Caco-2 (cell line): ENCODE measurements at regions not wholly inside any gene's neighbourhood (a gene's known extent, or its start where the extent isn't known, plus 50 kb on each side); places are given as distances from the start of the nearest gene placed in this dataset.

ENCODE experiments used
- BruUV-seq: library from RNA; stranded (reverse); fragments of 400-500 nt; replicated peaks from 2 replicates; lab custom pipeline; 2021; lab: Mats Ljungman, UMichigan
- CTCF ChIA-PET: fragments of 300-600 bp; sonication (Branson Sonifier 250); formaldehyde crosslinking; loops from one replicate; lab custom pipeline; 2022; ENCODE audit warnings: antibody characterized with exemption; lab: Charles Lee
- POLR2A ChIA-PET: fragments of 300-600 bp; sonication (Branson Sonifier 250); formaldehyde crosslinking; loops from one replicate; lab custom pipeline; 2022; ENCODE audit warnings: antibody characterized with exemption; lab: Charles Lee
- DNase-seq, 2 experiments: peaks; one replicate each; pipeline versions ENCODE4 v3.0.0 to v3.0.0-alpha.2; 2020 to 2022
- H3K27me3 ChIP-seq: replicated peaks from 2 replicates; pipeline ENCODE4 v1.6.0; 2011; ENCODE audit warnings: low read length; ENCODE audit not compliant: control insufficient read depth, insufficient read depth
- H3K36me3 ChIP-seq: 2 replicates; pipeline ENCODE4 v1.5.1; 2011; ENCODE audit warnings: low read length; ENCODE audit not compliant: control insufficient read depth, insufficient read depth
- H3K4me1 ChIP-seq: fragments of 250-450 bp; sonication (Bioruptor Pico); 2 replicates; pipeline ENCODE4 v1.5.1; 2020; ENCODE audit warnings: mild to moderate bottlenecking
- H3K4me3 ChIP-seq: 2 replicates; pipeline ENCODE4 v1.5.1; 2011; ENCODE audit warnings: low read depth, mild to moderate bottlenecking, control low read depth, low read length
- H3K9me3 ChIP-seq: fragments of 250-450 bp; sonication (Bioruptor Pico); 2 replicates; pipeline ENCODE4 v1.5.1; 2020; ENCODE audit warnings: mild to moderate bottlenecking, moderate library complexity
- H3K27ac Mint-ChIP-seq: one replicate; pipeline ENCODE4 v1.8.0; 2022; ENCODE audit warnings: mixed read lengths; ENCODE audit not compliant: unreplicated experiment
- H3K27me3 Mint-ChIP-seq: one replicate; pipeline ENCODE4 v1.8.0; 2022; ENCODE audit warnings: mixed read lengths; ENCODE audit not compliant: insufficient read depth, unreplicated experiment
- H3K36me3 Mint-ChIP-seq: one replicate; pipeline ENCODE4 v1.8.0; 2022; ENCODE audit warnings: mild to moderate bottlenecking, mixed read lengths; ENCODE audit not compliant: insufficient read depth, unreplicated experiment
- H3K4me1 Mint-ChIP-seq: one replicate; pipeline ENCODE4 v1.8.0; 2022; ENCODE audit warnings: low read depth, mixed read lengths; ENCODE audit not compliant: unreplicated experiment
- H3K4me3 Mint-ChIP-seq: one replicate; pipeline ENCODE4 v1.8.0; 2022; ENCODE audit warnings: mild to moderate bottlenecking, moderate library complexity, mixed read lengths; ENCODE audit not compliant: unreplicated experiment
- H3K9me3 Mint-ChIP-seq: one replicate; pipeline ENCODE4 v1.8.0; 2022; ENCODE audit warnings: mixed read lengths; ENCODE audit not compliant: unreplicated experiment
- intact Hi-C: fragments of 100-400 bp; cut with micrococcal nuclease; formaldehyde crosslinking; loops from one replicate; pipeline ENCODE4 v1.10.0; 2022; ENCODE audit not compliant: unreplicated experiment
- TF ChIP-seq, protein P1 (sequence below), 2 experiments: fragments of 200-600 bp in 1 of 2; IDR thresholded peaks; 1 replicate in 1 of 2; 2 replicates in 1 of 2; pipeline versions ENCODE4 v1.5.1 to v1.8.0; 2011 to 2022; ENCODE audit warnings: antibody characterized with exemption in 1 of 2, control low read depth in 1 of 2, inconsistent platforms in 1 of 2, low read depth in 1 of 2, low read length in 1 of 2, mild to moderate bottlenecking in 1 of 2, moderate library complexity in 1 of 2; ENCODE audit not compliant: insufficient read depth in 1 of 2, severe bottlenecking in 1 of 2, unreplicated experiment in 1 of 2

DNA sequence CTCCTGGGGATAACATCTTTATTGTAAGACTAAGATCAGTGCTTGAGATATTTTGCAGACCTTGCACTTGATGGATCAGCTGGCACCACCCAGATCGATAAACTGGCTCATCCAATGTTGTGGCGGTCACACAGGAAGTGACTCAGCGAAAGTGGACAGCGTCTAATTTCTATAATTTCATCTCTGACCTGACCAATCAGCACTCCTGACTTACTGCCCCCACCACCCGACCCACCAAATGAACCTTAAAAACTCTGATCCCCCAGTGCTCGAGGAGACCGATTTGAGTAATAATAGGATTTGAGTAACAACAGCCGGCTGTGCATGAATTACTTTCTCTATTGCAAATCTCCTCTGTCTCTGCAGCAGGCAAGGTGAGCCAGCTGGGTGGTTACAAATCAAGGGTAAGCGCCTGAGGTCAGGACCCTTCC is 62.7 kb upstream of the RNU6-1 start:
- Mint-ChIP-seq H3K27ac (no peak overlapping the region), H3K36me3 (no peaks in the 10 kb centered on the region), H3K27me3 (no peaks in the 10 kb centered on the region), H3K9me3 (peaks cover 20% of the 10 kb centered on the region), H3K4me3 (no peak overlapping the region), H3K4me1 (peaks cover 10% of the 10 kb centered on the region)
- TF ChIP-seq, protein P1, sequence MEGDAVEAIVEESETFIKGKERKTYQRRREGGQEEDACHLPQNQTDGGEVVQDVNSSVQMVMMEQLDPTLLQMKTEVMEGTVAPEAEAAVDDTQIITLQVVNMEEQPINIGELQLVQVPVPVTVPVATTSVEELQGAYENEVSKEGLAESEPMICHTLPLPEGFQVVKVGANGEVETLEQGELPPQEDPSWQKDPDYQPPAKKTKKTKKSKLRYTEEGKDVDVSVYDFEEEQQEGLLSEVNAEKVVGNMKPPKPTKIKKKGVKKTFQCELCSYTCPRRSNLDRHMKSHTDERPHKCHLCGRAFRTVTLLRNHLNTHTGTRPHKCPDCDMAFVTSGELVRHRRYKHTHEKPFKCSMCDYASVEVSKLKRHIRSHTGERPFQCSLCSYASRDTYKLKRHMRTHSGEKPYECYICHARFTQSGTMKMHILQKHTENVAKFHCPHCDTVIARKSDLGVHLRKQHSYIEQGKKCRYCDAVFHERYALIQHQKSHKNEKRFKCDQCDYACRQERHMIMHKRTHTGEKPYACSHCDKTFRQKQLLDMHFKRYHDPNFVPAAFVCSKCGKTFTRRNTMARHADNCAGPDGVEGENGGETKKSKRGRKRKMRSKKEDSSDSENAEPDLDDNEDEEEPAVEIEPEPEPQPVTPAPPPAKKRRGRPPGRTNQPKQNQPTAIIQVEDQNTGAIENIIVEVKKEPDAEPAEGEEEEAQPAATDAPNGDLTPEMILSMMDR (IDR thresholded peaks at IDR 0.05; ENCODE audit: insufficient read depth in 1 of 2, low read depth in 1 of 2, low read length in 1 of 2, severe bottlenecking in 1 of 2, unreplicated experiment in 1 of 2): no peak
- intact Hi-C loops: no loop called here
- Histone ChIP-seq H3K36me3 (no peaks in the 10 kb centered on the region), H3K9me3 (no peaks in the 10 kb centered on the region), H3K4me3 (no peak overlapping the region), H3K27me3 (no peaks in the 10 kb centered on the region), H3K4me1 (peaks cover 10% of the 10 kb centered on the region)
- no peak for DNase-seq
- POLR2A ChIA-PET: interaction anchor here (0.9 kb wide), 1 partner anchor 13 kb away, joined by 3 read pairs; no protein-coding TSS in a partner anchor
- CTCF ChIA-PET: no interaction called here
- BruUV-seq: no TSS peak

DNA sequence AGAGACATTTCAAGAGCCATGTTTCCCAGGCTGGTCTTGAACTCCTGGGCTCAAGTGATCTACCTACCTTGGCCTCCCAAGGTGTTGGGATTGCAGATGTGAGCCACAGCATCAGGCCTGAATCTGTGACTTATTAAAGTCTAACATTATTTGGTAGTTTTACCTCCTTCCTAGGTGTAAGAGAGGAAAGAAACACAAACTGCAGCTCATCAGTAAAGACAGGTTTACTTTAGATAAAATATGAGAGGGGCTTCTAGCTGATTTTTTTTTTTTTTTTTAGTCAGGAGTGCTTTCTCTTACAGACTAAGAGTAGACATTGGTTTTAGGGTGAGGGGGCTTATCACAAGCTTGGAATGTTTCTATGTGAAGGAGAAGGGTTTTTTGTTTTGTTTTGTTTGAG is 63.9 kb upstream of the RNU6-1 start:
- intact Hi-C loops: no loop called here
- H3K4me3 Mint-ChIP-seq: no peak overlapping the region
- BruUV-seq: no TSS peak
- H3K9me3 Mint-ChIP-seq: peaks cover 20% of the 10 kb centered on the region
- H3K9me3 ChIP-seq: peaks cover under 1% of the 10 kb centered on the region; the same call in 1 of the 2 replicates
- ChIA-PET POLR2A (interaction anchor here (0.9 kb wide), 1 partner anchor 11 kb away, joined by 3 read pairs; no protein-coding TSS in a partner anchor), CTCF (no interaction called here)
- DNase-seq: no peak
- TF ChIP-seq, protein P1 (IDR thresholded peaks at IDR 0.05; ENCODE audit: insufficient read depth in 1 of 2, low read depth in 1 of 2, low read length in 1 of 2, severe bottlenecking in 1 of 2, unreplicated experiment in 1 of 2): no peak
- no peaks in the 10 kb centered on the region for H3K27me3 Mint-ChIP-seq
- no peak overlapping the region for H3K27ac Mint-ChIP-seq
- no peaks in the 10 kb centered on the region for H3K36me3 Mint-ChIP-seq
- H3K27me3 ChIP-seq: no peaks in the 10 kb centered on the region
- H3K4me3 ChIP-seq: no peak overlapping the region
- no peaks in the 10 kb centered on the region for H3K36me3 ChIP-seq
- H3K4me1 Mint-ChIP-seq: peaks cover 10% of the 10 kb centered on the region
- H3K4me1 ChIP-seq: peaks cover 10% of the 10 kb centered on the region

DNA sequence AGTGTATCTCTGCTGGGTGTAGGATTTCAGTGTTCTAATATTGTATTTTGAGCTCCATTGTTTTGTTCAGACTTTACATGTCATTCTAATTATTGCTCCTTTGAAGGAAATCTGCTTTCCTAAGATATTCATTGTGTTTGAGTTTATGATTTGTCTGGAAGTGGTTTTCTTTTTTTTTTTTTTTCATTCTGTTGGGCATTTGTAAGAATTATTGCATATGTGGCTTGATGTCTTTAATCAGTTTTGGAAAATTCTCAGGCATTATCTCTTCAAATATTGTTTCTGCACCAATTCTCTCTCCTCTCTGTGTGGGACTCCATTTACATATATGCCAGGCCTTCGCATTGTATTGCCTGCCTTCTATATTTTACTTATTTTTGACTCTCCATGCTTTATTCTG is 65.8 kb upstream of the RNU6-1 start:
- Histone ChIP-seq H3K4me3 (no peak overlapping the region), H3K9me3 (peaks cover 14% of the 10 kb centered on the region), H3K4me1 (peaks cover 10% of the 10 kb centered on the region), H3K27me3 (no peaks in the 10 kb centered on the region), H3K36me3 (no peaks in the 10 kb centered on the region)
- Mint-ChIP-seq H3K27me3 (no peaks in the 10 kb centered on the region), H3K4me3 (no peak overlapping the region), H3K4me1 (peaks cover 10% of the 10 kb centered on the region), H3K36me3 (no peaks in the 10 kb centered on the region), H3K9me3 (peaks cover 20% of the 10 kb centered on the region), H3K27ac (no peak overlapping the region)
- DNase-seq: no peak
- intact Hi-C loops: no loop called here
- TF ChIP-seq, protein P1 (IDR thresholded peaks at IDR 0.05; ENCODE audit: insufficient read depth in 1 of 2, low read depth in 1 of 2, low read length in 1 of 2, severe bottlenecking in 1 of 2, unreplicated experiment in 1 of 2): no peak
- ChIA-PET POLR2A (no interaction called here), CTCF (no interaction called here)
- no TSS peak for BruUV-seq
